GM18868 (cell line): ENCODE measurements at regions not wholly inside any gene's neighbourhood (a gene's known extent, or its start where the extent isn't known, plus 50 kb on each side); places are given as distances from the start of the nearest gene placed in this dataset.

Source experiments
- ATAC-seq: cut with Tn5 transposase; IDR thresholded peaks from one replicate; pipeline ENCODE4 v1.9.1; 2021; ENCODE audit warnings: mild to moderate bottlenecking, moderate library complexity; ENCODE audit not compliant: unreplicated experiment

DNA sequence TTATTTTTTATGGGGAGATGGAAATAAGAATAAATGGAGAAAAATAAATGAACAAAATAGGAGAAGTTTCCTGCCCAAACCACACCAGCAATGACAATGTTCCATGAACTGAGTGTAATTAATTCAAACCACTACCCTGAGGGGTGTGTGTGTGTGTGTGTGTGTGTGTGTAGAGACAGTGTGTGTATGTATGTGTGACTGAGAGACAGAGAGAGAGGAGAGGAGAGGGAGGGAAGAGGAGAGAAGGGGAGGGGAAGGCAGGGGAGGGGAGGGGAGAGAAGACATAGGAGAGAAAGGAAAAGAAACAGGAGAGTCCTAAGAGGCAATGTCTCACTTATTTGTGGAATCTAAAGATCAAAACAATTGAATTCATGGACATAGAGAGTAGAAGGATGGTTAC, 65.0 kb upstream of the POU2AF1 start:
- ATAC-seq, result no peak

DNA sequence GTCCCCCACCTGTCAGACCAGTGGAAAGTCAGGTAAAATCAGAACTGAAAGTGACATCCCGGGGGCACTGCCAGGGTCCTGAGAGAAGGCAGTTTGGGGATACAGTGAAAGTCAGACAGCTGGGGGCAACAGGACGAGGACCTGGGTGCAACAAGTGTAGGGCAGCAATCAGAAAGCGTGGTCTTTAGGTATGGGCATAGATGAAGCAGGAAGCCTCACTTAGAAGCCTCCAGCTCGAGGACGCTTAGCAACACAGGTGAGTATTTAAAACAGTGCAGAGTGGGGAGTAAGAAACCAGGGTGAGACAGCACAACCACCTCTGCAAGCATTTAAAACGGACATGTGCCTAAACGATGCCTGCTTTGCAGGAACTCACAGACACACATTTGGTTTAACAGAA, 64.6 kb upstream of the POU2AF1 start:
- no peak for ATAC-seq

DNA sequence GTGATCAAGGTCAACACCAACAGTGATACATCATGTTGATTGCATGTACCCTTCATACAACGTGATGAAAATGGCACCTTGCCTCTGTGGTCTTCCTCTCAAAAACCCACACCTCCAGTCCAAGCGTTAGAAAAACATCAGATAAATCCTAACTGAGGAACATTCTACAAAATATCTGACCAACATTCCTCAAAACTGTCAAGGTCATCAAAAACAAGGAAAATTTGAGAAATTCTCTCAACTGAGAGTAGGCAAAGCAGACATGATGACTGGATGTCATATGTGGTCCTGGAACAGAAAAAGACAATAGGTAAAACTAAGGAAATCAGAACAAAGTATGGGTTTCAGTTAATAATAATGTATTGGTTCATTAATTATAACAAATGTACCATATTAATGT, 64.0 kb upstream of the POU2AF1 start:
- ATAC-seq, result no peak

DNA sequence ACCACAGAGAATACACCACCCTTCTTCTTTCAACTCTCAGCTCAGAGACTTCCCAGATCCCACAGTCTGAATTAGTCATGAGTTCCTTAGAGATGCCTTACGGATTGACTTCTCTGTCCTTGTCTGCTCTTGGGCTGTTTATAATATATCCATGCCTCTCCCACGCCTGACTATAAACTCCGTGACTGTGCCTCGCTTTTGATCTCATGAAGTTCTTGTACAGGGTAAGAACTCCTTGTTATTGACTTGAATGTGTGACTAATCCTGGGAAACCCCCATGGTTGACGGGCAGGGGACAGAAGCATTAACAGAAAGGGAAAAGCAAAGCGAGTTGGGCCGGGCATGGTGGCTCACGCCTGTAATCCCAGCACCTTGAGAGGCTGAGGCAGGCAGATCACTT, 62.4 kb upstream of the POU2AF1 start:
- peak; percentile 36 for ATAC-seq

DNA sequence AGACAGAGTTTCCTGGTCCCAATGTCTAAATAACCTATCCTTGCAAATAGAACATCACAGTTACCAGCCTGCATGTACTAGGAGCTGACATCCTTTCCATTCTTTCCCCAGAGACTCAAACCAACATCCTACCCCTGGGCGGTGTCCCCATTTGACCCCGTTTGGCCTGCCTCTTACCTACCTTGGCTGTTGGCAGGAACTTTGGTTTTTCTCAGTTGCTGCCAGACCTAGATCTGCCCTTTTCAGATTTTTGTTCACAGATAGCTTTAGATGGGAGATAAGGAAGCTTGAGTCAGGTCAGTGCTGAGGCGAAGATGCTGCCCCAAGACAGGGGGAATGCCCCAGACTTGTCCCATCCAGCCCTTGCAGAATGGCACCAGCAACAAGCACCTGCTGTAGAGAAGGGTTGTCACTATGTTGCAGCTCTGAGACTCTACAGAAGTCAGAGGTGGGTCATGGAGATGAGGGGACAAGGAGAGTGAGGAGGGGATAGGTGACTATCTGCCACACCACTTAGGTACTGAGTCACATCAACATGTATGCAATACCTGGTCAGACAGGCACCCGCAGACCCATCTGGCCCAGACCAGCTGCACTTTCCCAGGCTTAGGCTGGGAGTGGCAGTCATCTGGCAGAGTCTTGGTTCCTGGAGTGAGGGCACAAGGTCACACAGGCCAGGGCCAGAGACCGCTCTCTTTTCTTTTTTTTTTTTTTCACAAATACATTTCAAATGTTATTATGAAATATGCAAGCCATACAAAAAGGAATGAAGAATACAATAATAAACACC, 61.5 kb upstream of the POU2AF1 start:
- ATAC-seq, result no peak

DNA sequence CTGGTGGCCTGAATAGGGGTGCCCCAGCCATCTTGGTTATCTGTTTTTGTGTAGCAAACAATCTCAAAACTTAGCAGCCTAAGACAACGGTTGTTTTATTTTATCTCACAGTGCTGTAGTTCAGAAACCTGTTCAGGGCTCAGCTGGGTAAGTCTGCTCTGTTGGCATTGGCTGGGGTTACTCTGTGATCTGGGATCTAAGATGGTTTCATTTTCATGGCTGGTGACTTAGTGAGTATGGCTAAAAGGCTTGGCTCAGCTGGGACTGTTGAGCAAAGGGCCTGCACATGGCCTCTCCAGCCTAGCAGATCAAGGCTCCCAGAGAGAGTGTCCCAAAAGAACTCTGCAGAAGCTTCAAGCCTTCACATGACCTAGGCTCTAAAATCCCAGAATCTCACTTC, 60.8 kb upstream of the POU2AF1 start:
- peak; percentile 34 for ATAC-seq

DNA sequence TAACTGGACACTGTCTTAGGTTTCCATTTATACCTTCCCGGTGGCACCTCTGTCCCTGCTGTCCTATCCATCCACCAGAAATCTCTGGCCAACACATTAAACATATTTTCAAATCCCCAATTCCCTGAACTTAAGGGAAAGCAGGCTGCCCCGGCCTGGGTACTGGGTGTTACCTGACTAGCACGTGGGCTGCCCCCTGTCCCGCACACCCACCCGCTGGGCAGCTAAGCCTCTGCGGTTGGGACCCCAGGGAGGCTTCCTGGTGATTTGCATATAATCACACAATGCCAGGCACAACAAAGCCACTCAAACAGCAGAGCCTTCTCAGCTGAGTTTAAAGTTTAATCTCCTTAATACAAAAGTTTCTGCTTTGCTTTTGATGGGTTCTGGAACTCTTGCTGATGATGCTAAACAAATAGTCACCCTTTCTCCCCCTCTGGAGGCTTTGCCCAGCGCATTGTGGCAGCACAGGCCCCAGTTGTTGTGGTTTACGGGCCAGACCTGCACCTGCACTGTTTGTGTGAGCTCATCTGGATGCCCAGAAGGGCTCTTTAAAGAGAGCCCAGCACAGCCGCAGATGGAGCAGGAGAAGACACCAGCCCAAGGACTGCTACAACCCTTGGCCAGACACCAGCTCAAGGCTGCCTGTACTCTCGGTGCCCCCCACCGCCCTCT, 59.9 kb upstream of the POU2AF1 start:
- ATAC-seq, result peak; percentile 38

DNA sequence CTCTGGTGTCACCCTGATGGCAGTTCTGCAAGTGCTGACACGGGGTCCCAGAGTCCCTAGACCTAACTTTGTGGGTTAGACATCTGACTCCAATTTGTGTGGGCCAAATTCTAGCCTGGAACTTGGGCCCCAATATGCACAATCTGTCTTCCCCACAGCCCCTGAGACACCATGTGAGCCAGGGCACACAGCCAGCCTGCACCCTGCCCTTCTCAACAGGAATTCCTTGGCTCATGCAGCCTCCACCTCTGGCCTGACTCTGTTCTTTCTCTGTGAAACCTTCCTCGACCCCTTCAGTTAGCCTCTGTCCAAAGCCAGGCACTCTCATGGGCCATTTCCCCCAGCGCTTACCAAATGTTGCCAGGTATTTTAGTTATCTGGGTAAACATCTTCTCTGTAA, 59.1 kb upstream of the POU2AF1 start:
- ATAC-seq, result no peak

DNA sequence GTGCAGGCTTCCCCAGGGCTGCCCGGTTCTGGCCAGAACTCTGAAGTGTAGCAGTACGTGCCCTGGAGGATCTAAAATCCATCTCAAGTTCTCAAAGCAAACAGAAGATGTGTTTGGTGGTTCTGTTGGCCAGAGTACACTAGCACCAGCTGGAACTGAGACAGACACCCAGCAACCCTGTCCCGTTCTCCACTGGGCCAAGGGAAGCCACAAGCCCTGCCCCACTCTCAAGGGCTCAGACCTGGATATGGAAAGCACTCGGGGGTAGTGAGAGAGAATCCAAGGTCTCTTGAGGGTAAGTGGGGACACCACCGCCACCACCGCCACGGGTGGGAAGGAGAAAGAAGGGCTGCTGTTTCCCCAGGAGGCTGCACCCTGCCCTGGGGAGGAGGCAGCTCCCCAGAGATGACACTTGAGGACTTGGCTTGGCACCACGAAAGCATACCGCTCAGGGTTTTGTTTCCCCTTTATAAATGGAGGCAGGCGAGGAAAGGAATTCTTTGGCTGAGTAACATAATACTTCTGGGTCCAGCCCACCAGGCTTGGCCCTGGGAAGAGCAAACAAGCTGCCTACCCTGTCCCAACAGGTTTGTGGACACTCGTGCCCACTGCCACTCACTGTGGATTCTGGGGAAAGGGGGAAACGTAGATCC, 56.1 kb upstream of the POU2AF1 start:
- ATAC-seq, result no peak

DNA sequence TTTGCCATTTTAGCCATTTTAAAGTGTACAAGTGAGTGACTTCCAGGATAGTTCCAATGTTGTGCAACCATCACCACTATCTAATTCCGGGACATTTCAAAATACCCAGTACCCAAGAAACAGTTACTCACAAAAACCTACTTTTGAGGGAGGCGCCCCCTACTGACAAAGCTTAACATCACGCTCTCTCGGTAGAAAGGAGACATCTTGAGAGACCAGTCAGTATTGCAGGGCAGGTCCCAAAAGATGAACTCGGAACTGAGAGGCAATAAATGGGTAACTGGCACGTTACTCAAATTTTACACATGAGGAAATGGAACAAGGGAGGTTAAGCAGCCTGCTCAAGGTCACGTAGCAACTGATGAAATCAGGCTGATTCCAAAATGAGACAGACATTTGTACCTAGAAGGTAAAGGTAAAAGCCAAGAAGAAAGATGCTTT, 50.0 kb upstream of the POU2AF1 start:
- ATAC-seq, result peak; percentile 71
